HT-29 (cell line): ENCODE measurements at regions not wholly inside any gene's neighbourhood (a gene's known extent, or its start where the extent isn't known, plus 50 kb on each side); places are given as distances from the start of the nearest gene placed in this dataset.
"Not testable (repeated sequence)": the region's sequence is repeated elsewhere in the genome, so short reads cannot be mapped to it uniquely, and the experiment has no call there.

Experiments used
- DNase-seq: peaks from one replicate; pipeline ENCODE4 v3.0.0-alpha.2; 2015; ENCODE audit warnings: low spot score

DNA sequence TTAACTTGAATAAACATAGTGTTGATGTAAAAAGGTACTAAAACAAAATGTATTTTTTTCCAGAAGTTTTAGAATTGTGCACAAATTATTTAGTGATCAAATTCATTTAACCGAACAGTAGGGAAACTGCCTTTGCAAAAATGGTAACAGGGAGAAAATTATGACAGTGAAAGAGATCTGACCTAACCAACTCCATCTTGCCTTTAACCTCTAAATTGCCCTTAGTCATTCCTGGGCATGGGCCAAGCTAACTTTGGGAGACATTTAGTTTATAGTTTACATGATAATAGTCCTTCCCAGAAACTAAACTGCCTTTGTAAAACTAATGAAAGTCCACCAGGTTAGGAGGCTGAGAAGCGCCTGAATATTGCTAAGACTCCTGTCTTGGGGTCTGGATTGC lies 361.3 kb upstream of the PCDH15 start:
- DNase-seq, result not testable (repeated sequence)

DNA sequence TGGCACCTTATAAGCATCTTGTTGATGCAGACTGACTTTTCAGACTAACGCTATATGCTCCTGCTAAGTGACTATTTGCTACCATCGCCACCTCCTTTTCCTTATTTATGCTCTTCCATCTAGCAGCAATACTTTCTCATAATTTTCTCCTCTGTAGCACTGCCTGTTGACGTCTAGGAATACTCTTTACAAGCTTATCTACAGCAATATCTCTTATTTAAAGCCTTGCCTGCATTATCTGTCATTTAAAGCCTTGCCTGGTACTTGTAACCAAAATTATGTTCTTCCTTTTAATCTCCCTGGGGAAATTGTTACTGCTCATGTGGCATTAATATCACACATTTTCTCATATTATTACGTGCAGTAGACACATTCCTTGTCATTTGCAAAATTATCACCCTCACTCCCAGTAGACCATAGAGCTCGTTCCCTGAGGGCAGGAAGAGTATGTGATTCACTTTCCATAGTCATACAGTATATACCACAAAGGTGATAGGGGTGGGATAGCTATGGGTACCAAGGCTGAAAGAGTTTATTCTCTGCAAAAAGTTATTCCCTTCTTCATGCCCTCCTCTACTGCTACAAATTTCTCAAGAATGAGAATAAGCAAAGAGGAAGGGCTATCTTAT lies 359.7 kb upstream of the PCDH15 start:
- no peak for DNase-seq

- DNase-seq, result no peak
Measured at GRCh38 chr10:55158633-55159032, 357.6 kb upstream of the PCDH15 start.

DNA sequence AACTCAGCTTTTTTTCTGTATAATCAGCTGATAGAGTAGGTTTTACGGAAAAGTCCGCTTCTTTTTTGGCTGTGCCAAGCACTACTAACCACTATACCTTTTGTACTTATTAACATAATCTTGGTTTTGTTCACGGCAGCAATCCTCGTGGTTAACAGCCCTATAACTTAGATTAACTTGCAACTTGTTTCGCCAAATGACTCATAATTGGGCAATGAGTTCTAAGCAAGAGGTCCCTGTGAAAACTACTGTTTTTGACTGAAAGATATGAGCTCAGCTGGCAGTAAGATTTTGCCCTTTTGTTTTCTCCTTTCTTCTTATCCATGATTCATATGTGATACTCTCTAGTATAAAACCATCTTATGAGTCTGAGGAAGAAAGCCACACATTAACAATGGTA lies 345.0 kb upstream of the PCDH15 start:
- DNase-seq, result no peak

DNA sequence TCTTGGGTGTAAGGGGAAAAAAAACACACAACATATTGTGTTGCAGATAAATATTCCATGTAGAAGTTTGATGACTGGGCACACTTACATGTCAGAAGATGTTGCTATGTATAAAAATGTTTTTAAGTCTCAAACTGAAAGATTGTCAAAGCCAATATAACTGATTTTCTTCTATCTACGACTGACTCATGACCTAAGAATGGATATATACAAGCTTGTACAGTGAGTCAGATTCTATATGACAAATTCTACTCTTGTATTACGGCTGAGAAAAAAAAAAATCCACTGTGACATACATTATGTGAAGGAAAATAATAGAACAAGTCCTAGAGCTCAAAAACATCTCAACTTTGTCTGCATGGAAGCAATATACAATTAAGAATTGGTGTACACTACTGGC lies 343.0 kb upstream of the PCDH15 start:
- DNase-seq, result no peak

GRCh38 chr10:55141892-55142291 lies 340.9 kb upstream of the PCDH15 start:
- DNase-seq, result no peak

GRCh38 chr10:55137063-55137462 lies 336.0 kb upstream of the PCDH15 start:
- DNase-seq, result no peak

- no peak for DNase-seq
Measured at GRCh38 chr10:55104738-55105137, 303.7 kb upstream of the PCDH15 start.

- no peak for DNase-seq
Measured at GRCh38 chr10:55098452-55098851, 297.4 kb upstream of the PCDH15 start.

DNA sequence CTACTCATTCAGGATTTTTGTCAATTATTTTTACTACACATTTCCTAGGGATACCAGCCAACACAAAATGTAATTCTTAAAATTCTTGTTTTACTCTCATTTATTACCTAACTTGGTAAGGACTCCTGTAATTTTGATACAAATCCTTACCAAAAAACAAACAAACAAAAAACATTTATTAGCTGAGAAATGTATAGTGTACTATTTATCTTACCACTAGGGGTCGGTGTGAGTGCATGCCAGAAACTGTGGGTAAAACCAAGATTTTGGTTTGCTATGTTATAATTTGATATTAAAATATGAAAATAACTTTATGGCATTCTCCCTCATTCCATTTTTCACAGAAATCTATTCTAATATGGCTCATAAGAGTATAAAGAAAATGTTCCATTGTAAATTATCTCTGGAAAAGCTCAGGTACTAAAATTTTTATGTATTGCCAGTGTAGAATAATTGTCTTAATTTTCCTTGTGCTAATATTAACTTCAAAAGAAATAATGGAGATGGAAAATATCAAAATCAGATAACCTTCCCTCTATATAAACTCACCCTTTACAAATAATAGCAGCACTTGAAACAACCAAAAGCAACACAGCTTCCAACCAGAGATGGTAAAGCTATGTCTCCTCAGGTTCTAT lies 290.8 kb upstream of the PCDH15 start:
- DNase-seq, result peak; percentile 25

DNA sequence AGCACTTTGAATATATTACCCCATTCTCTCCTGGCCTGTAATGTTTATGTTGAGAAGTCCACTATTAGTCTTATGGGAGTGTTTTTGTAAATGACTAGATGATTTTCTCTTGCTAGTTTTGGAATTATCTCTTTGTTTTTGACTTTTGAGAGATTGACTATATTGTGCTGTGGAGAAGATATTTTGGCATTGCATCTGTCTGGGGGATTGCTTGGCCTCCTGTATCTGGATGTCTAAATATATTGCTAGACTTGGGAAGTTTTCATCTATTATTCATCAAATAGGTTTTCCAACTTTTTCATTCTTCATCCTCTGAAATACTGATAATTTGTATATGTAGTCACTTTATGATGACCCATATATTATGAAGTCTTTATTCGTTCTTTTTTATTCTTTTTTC lies 277.1 kb upstream of the PCDH15 start:
- no peak for DNase-seq

- DNase-seq, result peak; percentile 58
Measured at GRCh38 chr10:55065185-55065584, 264.2 kb upstream of the PCDH15 start.

GRCh38 chr10:55063811-55064210 lies 262.8 kb upstream of the PCDH15 start:
- no peak for DNase-seq

DNA sequence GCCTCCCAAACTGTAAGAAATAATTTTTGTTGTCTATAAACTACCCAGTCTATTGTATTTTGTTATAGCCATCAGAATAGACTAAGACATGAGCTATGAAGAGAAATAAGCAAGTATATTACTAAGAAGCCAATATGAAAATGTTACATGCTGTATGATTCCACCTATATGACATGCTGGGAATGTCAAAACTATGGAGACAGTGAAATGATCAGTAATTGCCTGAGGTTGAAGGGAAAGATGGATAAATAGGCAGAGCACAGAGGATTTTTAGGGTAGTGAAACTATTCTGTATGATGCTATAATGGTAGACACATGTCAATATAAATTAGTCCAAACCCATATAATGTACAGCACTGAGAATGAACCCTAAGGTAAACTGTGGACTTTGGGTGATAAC lies 261.3 kb upstream of the PCDH15 start:
- no peak for DNase-seq

DNA sequence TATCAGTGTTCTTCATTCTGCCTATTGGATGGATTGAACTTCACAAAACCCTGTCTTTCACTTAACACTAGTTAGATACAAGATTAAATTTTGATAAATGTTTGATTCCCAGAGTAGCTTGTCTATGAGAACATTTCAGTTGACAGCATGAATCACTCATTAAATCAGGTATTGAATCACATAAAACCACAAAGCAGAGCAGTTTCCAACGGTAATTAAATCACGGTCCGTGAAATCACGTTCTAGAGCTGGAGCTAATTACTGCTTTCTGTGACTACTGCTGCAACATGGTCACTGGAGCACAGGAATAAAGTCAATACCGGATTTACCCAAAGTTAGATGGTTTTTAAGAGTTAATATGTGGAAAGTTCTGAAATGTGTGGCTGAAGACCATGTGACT lies 257.8 kb upstream of the PCDH15 start:
- DNase-seq, result no peak

- DNase-seq, result no peak
Measured at GRCh38 chr10:55051515-55051914, 250.5 kb upstream of the PCDH15 start.

DNA sequence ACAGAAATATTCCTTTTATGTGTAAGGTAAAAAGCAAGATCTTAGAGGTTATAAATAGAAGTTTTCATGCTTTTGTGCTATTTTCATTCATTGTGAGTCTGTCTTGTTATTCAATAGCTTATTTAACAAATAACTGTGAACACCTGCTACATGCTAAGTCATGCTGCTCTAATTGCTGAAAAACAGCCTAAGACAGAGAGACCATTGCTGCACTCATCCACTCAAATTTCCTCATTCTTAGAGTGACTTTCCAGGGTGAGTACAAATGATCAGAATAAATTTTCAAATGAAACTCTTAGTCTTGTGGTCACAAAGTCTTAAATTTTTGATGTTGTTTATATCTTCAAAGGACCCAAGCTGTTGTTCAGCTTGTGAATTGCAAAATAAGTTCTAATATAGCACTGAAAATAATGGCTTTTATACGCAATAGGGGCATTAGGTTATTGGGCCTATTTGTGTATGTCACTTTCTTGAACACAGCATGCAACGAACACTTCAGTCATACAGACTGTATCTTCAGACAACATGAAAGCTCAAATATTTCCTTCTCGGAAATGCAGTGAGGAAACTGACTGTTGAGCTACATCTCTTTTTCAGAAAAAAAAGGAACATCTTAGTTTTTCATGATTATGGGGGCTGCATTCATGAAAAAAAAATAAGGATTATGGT lies 247.9 kb upstream of the PCDH15 start:
- DNase-seq, result no peak

DNA sequence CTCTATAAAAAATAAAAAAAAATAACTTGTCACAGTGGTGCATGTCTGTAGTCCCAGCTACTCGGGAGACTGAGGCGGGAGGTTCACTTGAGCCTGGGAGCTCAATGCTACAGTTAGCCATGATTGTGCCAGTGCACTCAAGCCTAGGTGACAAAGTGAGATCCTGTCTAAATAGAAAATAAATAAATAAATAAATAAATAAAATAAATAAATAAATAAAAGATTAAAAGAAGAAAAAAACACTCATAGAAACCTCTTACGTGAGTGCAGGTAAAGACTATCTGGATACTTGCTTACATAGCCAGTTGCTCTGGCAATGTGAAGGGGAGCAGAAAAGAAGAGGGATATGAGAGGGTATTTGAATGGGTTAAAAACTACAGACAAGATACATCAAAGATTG lies 242.5 kb upstream of the PCDH15 start:
- no peak for DNase-seq

- no peak for DNase-seq
Measured at GRCh38 chr10:55033061-55033460, 232.0 kb upstream of the PCDH15 start.

GRCh38 chr10:55024713-55025112 lies 223.7 kb upstream of the PCDH15 start:
- DNase-seq, result no peak

- DNase-seq, result no peak
Measured at GRCh38 chr10:55019439-55019838, 218.4 kb upstream of the PCDH15 start.

DNA sequence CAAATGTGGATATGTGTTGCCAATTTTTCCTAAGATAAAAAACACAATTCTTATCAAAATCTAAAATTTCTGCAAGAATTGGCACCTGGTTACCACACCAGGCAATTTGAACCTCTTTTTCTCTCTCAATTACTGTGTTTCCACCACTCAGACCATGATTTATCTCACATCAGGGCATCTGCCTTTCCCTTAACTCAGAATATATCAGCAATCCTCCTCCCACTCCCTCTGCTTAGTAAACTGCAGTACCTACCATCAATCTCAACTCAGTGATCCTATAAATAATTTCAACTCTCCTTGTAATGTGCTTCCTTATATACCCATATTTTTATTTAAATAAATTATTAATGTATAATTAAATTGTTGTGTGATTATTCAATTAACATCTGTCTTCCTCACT lies 212.3 kb upstream of the PCDH15 start:
- no peak for DNase-seq

GRCh38 chr10:55002420-55002819 lies 201.4 kb upstream of the PCDH15 start:
- no peak for DNase-seq
